NB4 (cell line): ENCODE measurements at regions not wholly inside any gene's neighbourhood (a gene's known extent, or its start where the extent isn't known, plus 50 kb on each side); places are given as distances from the start of the nearest gene placed in this dataset.

ENCODE experiments used
- POLR2A ChIP-seq: IDR thresholded peaks from 2 replicates; pipeline ENCODE4 v1.6.1; 2011; ENCODE audit warnings: mild to moderate bottlenecking; ENCODE audit not compliant: insufficient read length; ENCODE audit errors: extremely low read depth
- TF ChIP-seq, protein P1 (sequence below): IDR thresholded peaks from one replicate; pipeline ENCODE4 v1.5.1; 2012; ENCODE audit warnings: low read depth, low read length

- TF ChIP-seq, protein P1, sequence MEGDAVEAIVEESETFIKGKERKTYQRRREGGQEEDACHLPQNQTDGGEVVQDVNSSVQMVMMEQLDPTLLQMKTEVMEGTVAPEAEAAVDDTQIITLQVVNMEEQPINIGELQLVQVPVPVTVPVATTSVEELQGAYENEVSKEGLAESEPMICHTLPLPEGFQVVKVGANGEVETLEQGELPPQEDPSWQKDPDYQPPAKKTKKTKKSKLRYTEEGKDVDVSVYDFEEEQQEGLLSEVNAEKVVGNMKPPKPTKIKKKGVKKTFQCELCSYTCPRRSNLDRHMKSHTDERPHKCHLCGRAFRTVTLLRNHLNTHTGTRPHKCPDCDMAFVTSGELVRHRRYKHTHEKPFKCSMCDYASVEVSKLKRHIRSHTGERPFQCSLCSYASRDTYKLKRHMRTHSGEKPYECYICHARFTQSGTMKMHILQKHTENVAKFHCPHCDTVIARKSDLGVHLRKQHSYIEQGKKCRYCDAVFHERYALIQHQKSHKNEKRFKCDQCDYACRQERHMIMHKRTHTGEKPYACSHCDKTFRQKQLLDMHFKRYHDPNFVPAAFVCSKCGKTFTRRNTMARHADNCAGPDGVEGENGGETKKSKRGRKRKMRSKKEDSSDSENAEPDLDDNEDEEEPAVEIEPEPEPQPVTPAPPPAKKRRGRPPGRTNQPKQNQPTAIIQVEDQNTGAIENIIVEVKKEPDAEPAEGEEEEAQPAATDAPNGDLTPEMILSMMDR = no peak
- TF ChIP-seq POLR2A = no peak
Measured at GRCh38 chr5:156031181-156031580, 295.8 kb upstream of the SGCD start.
